ENCODE measurements at regions not wholly inside any gene's neighbourhood (a gene's known extent, or its start where the extent isn't known, plus 50 kb on each side); places are given as distances from the start of the nearest gene placed in this dataset.

DNA sequence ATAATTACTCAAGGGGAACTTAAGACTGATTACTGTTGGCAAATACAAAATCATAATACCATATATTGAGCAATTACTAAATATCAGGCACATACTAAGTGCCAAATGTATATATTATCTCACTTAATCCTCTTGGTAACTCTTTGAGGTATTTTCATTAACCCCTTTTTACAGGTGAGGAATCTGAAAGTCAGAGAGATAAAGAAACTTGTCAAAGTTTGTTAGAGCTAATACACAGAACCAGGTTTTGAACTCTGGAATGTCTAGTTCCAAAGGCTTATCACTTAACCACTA is 80.3 kb downstream of the LLPH start:
- TF ChIP-seq CTCF (conservative IDR thresholded peaks at IDR 0.05), result no peak
- Histone ChIP-seq H2BK120ac (ENCODE audit: low read depth, low read length, poor library complexity, severe bottlenecking) (no peak overlapping the region), H4K8ac (replicated peaks; ENCODE audit: insufficient read length, low read depth, low read length) (no peak overlapping the region), H3K79me2 (ENCODE audit: insufficient read depth, low read length) (no peaks in the 10 kb centered on the region), H3K18ac (ENCODE audit: insufficient read length, low read depth, low read length) (no peak overlapping the region), H3K4me2 (ENCODE audit: insufficient read depth, insufficient read length, low read length) (no peak overlapping the region), H2BK20ac (ENCODE audit: low read depth, low read length, poor library complexity, severe bottlenecking) (no peak overlapping the region), H4K91ac (ENCODE audit: insufficient read length, low read depth, low read length) (no peak overlapping the region), H4K20me1 (ENCODE audit: control insufficient read depth, insufficient read depth, insufficient read length) (no peaks in the 10 kb centered on the region), H3K56ac (ENCODE audit: insufficient read length, low read depth, low read length) (no peak overlapping the region), H3K23ac (ENCODE audit: insufficient read length, low read depth, low read length) (no peak overlapping the region), H3K23me2 (ENCODE audit: insufficient read length, low read depth, low read length, poor library complexity, severe bottlenecking) (no peaks in the 10 kb centered on the region), H2AK5ac (ENCODE audit: insufficient read length, low read length) (no peak overlapping the region), H2BK15ac (ENCODE audit: low read depth, low read length) (no peak overlapping the region), H3K4ac (ENCODE audit: low read depth, low read length) (no peak overlapping the region), H3K79me1 (ENCODE audit: insufficient read depth, low read depth, low read length, poor library complexity, severe bottlenecking) (no peaks in the 10 kb centered on the region), H3K14ac (ENCODE audit: insufficient read depth, low read length) (no peak overlapping the region), H3K4me1 (ENCODE audit: insufficient read depth, low read length) (no peaks in the 10 kb centered on the region), H3K9me3 (ENCODE audit: control insufficient read depth, low read depth, low read length) (no peaks in the 10 kb centered on the region), H4K5ac (ENCODE audit: insufficient read length, low read depth, low read length) (no peak overlapping the region), H2AFZ (ENCODE audit: low read length) (no peak overlapping the region), H2BK5ac (ENCODE audit: insufficient read length, low read length) (no peak overlapping the region), H3K27ac (ENCODE audit: insufficient read length, low read depth, low read length) (no peak overlapping the region), H3K9ac (ENCODE audit: extremely low read depth, insufficient read length, low read length) (no peak overlapping the region), H3K27me3 (ENCODE audit: insufficient read depth, low read length) (no peaks in the 10 kb centered on the region), H2BK12ac (ENCODE audit: insufficient read length, low read depth, low read length) (no peak overlapping the region), H3T11ph (ENCODE audit: low read length) (no peak overlapping the region)
- H3K27me3 Mint-ChIP-seq (ENCODE audit: low read depth), result no peaks in the 10 kb centered on the region
- H3K36me3 Mint-ChIP-seq (ENCODE audit: insufficient read depth in 1 of 3, low read depth in 3 of 3), result no peaks in the 10 kb centered on the region
- DNase-seq, result no peak
- no peaks in the 10 kb centered on the region for H3K9me3 Mint-ChIP-seq
- H3K4me1 Mint-ChIP-seq, result no peaks in the 10 kb centered on the region
- no peak overlapping the region for H3K4me3 Mint-ChIP-seq
- H3K27ac Mint-ChIP-seq, result no peak overlapping the region

Data from H9 (cell line).